HFF-Myc (cell line): ENCODE measurements at regions not wholly inside any gene's neighbourhood (a gene's known extent, or its start where the extent isn't known, plus 50 kb on each side); places are given as distances from the start of the nearest gene placed in this dataset.
A peak's percentile ranks its signal among the peaks of the same experiment; 100 is the strongest.

Experiments used
- DNase-seq: peaks from one replicate; pipeline ENCODE4 v3.0.0-alpha.2; 2011; ENCODE audit warnings: low read depth; ENCODE audit errors: extremely low read depth
- H3K4me3 ChIP-seq: replicated peaks from 2 replicates; pipeline ENCODE4 v1.5.1; 2011; ENCODE audit warnings: low read depth, mild to moderate bottlenecking, control low read depth, low read length
- CTCF ChIP-seq: IDR thresholded peaks from 2 replicates; pipeline ENCODE4 v1.5.1; 2012; ENCODE audit warnings: mild to moderate bottlenecking, low read depth, low read length, control low read depth; ENCODE audit errors: missing control alignments

- DNase-seq, result no peak
- TF ChIP-seq CTCF, result no peak
- no peak overlapping the region for H3K4me3 ChIP-seq
Observed at GRCh38 chr1:30125021-30125820, 598.2 kb downstream of the MATN1 start.

- H3K4me3 ChIP-seq, result no peak overlapping the region
- no peak for TF ChIP-seq CTCF
- no peak for DNase-seq
Observed at GRCh38 chr1:30123896-30124295, 599.5 kb downstream of the MATN1 start.

GRCh38 chr1:30123036-30123435 lies 600.3 kb downstream of the MATN1 start:
- no peak for TF ChIP-seq CTCF
- H3K4me3 ChIP-seq, result no peak overlapping the region
- no peak for DNase-seq

GRCh38 chr1:30120245-30121000 lies 603.0 kb downstream of the MATN1 start:
- no peak for TF ChIP-seq CTCF
- no peak overlapping the region for H3K4me3 ChIP-seq
- no peak for DNase-seq

- DNase-seq, result no peak
- H3K4me3 ChIP-seq, result no peak overlapping the region
- TF ChIP-seq CTCF, result no peak
Observed at GRCh38 chr1:30117685-30118084, 605.7 kb downstream of the MATN1 start.

GRCh38 chr1:30111431-30111830 lies 612.0 kb downstream of the MATN1 start:
- TF ChIP-seq CTCF, result peak; percentile 71
- DNase-seq, result no peak
- H3K4me3 ChIP-seq, result no peak overlapping the region

GRCh38 chr1:30110846-30111245 lies 612.5 kb downstream of the MATN1 start:
- no peak overlapping the region for H3K4me3 ChIP-seq
- TF ChIP-seq CTCF, result no peak
- DNase-seq, result no peak
